ENCODE measurements at regions not wholly inside any gene's neighbourhood (a gene's known extent, or its start where the extent isn't known, plus 50 kb on each side); places are given as distances from the start of the nearest gene placed in this dataset.
"Not testable (repeated sequence)": the region's sequence is repeated elsewhere in the genome, so short reads cannot be mapped to it uniquely, and the experiment has no call there.

DNA sequence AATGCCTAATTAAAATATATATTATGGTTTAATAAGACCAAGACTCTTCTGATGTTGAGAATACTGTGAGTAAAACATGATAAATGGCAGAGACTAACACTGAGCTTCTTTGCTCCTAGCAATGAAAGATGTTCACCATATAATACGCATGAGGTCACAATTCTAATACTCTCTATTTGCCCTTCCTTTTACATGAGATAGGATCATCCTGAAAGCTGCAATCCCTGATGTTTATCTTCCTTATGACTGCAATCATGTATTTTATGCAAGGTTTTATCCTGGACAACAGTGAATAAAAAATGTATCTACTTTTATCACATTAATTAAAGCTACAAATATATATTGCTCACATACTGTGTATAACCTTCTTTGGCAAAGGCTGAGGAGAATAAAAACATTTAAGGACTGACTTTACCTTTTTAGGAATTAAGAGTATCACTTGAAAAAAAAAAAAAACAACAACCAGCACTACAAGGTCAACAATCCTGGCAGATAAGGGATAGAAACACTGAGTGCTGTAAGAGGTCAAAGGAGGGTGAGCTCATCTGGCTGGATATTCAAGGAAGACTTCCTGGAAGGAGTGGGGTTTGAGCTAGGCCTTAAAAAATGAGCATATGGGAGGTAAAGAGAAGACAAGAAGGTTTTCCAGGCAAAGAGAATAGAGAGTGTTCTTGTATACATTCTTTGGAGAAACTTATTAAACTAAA lies 99.9 kb downstream of the AREG start:
- DNase-seq (ENCODE audit: low read depth in 1 of 2, low spot score in 1 of 2): no peak

DNA sequence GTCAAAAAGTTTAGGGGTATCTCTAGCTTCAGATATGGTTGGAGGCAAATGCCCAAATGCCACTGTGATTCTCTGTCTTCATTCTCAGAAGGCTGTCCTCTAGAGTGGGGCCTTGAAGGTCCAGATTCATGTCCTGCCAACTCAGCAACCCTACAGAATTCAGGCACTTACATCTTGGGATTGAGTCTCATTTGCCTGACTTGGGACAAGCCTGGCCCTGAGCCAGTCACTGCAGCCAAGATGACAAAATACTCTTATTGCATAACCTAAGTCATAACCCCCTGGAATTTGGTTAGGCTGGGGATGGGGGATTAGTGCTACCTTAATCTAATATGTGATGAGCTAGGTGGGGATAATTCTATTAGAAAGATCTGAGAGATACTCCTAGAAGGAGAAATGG lies 100.5 kb downstream of the AREG start:
- DNase-seq (ENCODE audit: low read depth in 1 of 2, low spot score in 1 of 2): no peak

DNA sequence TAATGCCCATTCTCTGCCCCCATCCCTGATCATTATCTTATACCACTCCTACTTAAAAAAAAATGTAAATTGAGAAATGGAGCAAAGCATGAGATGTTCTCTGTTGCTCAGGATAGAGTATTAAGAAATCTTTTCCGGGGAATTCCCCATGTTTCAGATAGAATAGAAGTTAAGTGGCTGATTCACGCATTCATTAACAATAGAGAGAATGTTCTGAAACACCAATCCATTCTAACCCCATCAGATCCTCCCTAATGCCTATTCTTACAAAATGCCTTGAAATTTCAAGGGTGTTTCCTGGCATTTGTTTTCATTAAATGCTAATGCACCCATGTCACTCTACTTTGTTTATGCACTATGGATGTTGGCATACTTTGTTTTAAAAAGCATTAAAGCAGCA lies 101.1 kb downstream of the AREG start:
- no peak for DNase-seq (ENCODE audit: low read depth in 1 of 2, low spot score in 1 of 2)

DNA sequence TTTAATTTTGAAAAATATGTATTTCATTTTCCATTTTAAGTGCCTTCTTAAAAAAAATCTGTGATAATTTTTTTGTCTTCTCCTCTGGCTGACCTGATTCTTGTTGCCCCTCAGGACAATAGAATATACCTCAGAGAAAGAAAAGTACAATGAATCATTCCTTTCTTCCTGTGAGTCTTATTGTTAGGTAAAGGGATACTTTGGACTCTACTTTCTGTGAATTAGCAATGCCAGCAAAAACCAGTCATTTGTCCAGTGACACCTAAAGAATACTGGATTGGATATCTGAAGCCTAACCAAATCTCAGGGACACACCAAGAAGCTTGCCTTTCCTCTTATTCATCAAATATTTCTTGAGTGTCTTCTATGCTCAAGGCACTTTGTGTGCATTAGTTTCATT lies 102.1 kb downstream of the AREG start:
- no peak for DNase-seq (ENCODE audit: low read depth in 1 of 2, low spot score in 1 of 2)

DNA sequence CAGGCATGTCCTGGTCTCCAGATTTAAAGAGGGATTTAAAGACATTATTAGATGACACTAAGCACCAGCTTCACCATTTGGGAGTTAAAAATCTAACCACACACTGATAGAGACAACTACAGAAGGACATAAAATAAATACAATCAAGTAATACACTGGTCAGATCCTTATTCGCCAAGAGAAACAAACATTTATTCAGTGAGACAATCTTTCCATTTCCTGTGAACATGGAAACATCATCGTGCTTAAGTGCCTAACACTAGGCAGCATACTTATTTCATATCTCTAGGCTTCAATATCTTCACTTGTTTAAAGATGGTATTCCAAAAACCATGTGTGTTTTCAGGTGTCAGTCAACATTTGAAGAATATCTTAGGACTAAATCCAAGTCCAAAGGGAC lies 103.6 kb downstream of the AREG start:
- DNase-seq (ENCODE audit: low read depth in 1 of 2, low spot score in 1 of 2): no peak

DNA sequence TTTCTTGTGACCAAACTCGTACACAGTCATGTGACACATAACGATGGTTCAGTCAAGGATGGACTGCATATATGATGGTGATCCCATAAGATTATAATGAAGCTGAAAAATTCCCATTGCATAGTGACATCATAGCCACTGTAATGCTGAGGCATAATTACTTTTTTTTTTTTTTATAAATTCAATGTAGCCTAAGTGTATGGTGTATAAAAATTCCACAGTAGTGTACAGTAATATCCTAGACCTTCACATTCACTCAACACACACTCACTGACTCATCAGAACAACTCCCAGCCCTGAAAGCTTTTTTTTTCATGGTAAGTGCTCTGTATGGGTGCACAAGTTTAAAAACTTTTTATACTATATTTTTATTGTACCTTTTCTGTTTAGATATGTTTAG lies 105.0 kb downstream of the AREG start:
- no peak for DNase-seq (ENCODE audit: low read depth in 1 of 2, low spot score in 1 of 2)

DNA sequence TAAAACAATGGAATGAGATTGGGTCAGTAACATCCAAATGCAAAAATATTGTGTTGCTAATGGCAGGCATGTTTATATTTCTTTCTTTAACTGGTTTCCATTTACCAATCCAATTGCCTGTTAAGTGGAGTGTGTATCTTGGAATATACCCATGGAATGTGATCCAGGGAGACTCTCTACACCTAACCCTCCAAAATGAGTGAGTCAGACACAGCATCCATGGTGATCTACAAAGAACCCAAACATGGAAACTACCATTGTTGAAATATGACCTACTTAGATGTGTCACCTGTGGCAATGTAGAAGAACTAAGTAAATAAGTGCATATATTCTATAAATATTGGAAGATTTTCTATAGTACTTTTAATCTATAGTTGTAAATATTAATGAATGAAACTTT lies 110.3 kb downstream of the AREG start:
- DNase-seq (ENCODE audit: low read depth in 1 of 2, low spot score in 1 of 2): no peak

DNA sequence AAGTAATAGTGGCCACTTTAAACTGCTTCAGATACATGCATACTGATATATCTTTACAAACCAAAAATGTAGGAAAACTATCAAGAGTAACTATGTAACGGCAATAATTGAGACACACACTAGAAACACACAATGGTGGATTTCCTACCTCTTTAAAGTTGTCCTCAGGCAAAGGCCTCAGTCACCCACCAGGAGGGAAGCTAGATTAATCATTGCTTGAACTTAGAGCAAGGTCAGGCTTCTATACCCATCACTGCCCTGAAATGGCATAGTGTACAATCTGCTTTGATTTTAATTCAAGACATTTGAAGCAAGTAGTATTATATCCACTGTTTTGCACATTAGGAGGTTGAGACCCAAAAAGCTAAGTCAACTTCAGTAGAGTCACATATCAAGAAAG lies 110.9 kb downstream of the AREG start:
- DNase-seq (ENCODE audit: low read depth in 1 of 2, low spot score in 1 of 2): no peak

DNA sequence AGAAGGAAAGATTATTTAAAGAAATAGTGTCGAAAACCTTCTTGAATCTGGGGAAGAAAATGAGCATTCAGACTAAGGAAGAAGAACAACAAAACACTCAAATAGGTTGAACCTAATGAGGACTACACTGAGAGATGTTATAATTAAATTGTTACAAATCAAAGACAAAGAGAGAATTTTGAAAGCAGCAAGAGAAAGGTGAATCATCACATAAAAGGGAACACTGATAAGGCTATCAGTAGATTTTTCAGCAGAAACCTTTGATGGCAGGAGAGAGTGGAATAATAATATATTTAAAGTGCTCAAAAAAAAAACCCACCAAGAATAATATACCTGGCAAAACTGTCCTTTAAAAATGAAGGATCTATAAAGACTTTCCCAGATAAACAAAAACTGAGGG lies 114.9 kb downstream of the AREG start:
- DNase-seq (ENCODE audit: low read depth in 1 of 2, low spot score in 1 of 2): no peak

DNA sequence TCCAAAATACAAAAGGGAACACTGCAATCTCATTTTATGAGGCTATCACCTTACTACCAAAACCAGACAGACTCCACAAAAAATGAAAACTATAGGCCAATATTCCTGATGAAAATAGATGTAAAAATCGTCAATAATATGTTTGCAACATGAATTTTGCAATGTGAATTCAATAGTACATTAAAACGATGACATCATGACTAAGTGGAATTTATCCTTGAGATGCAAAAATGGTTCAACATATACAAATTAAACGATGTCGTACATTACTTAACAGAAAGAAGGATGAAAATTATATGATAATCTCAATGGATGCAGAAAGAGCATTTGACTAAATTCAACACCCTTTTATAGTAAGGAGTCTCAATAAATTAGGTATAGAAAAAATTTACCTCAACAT lies 123.0 kb downstream of the AREG start:
- DNase-seq (ENCODE audit: low read depth in 1 of 2, low spot score in 1 of 2): no peak

DNA sequence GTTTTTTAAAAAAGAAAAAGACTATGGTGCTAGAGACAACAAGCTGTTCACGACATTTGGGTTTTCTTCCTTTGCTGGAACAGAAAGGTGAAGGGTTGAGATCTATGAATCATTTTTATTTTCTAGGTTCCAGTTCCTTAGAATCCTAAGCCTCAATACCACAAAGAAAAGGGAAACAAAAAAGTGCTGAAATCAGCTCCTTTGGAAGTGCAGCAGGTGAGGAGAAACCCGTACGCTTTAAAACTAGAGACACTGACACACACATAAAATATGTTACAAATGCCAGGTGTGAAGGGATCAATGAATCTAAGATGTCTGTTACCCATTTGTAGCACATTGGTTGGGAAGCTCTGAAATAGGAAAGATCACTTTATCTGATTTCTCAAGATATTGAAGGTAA lies 125.2 kb downstream of the AREG start:
- no peak for DNase-seq (ENCODE audit: low read depth in 1 of 2, low spot score in 1 of 2)

DNA sequence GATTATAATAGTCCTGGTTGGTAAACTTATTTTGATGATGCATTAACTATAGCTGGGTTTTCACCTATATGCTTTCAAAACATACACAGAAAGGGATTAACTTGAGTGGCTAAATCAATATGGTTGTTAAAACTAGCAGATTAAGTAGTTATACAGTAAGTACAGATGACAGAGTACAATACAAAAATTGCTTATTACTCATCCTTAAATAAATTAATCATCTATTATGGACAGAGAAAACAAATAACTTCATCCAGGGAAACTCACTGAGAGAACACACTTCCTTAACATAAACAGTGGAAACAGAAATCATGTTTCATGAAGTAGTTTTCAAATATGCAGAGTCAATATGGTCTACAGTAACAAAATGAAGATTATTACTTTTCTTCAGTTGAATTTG lies 133.4 kb downstream of the AREG start:
- DNase-seq (ENCODE audit: low read depth in 1 of 2, low spot score in 1 of 2): no peak

DNA sequence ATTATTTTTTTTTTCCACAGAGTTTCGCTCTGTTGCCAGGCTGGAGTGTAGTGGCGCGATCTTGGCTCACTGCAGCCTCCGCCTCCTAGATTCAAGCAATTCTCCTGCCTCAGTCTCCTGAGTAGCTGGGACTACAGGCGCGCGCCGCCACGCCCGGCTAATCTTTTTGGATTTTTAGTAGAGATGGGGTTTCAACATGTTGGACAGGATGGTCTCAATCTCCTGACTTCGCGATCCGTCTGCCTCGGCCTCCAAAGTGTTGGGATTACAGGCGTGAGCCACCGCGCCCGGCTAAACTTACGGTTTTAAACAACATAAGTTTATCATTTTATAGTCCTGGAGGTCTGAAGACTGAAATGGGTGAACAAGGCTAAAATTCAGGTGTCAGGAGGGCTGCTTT lies 133.9 kb downstream of the AREG start:
- not testable (repeated sequence) for DNase-seq (ENCODE audit: low read depth in 1 of 2, low spot score in 1 of 2)

DNA sequence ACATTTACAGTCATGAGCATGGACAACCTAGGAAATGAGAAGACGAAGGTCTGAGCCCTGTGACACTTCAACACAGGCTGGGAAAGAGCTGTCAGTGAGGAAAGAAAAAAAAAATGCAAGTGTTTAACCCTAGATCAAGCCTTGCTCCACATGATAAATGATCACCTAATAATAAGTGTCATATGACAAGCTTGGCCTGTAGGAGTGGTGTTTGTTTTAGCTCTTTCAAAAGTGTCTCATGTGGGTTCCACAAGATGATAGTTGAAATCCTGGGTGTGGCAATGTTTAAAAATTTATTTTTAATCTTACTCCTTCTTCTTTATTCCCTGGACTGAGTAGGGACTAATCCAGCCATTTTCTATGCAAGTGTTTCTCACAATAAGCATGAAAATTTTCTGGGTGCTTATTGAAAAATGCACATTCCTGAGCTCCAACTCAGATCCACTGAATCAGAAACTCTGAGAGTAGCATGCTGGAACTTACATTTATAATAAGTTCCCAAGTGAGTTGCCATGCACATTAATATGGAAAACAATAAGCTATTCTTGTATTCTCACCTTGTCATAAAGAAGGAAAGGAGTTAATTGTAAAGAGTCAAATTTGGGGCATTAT lies 138.3 kb downstream of the AREG start:
- DNase-seq (ENCODE audit: low read depth in 1 of 2, low spot score in 1 of 2): no peak

DNA sequence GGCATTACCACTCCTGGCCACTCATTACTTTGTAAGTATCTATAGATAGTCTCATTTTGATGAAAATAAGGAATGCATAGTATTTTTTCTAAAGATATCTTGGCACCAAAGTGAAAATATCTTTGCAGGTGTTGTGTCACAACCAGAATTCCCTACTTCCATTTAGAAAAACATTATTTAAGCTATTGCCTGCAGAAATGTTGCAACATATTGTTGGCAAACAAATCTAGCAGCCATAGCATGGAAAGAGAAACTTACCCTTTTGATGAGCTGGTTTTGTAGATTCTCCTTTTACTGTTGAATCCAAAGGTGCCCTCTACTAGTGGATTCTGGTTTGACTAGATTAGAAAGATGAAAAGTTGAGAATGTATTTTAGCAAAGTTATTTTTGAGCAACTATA lies 138.8 kb downstream of the AREG start:
- no peak for DNase-seq (ENCODE audit: low read depth in 1 of 2, low spot score in 1 of 2)

DNA sequence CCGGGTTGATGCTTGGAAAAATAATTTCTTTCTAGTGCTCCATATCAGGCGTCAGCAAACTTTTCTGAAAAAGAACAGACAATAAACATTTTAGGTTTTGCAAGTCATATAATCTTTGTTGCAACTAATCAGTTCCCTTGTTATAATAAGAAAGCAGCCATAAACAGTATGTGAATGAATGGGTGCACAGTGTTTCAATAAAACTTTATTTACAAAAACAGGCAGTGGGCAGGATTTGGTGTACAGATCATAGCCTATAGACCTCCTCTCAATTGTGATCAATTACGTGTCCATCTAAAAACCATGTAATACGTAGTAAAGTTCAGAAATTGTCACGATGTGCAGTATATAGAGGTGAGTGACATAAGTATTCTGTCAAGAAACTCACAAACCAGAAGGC lies 143.4 kb downstream of the AREG start:
- no peak for DNase-seq (ENCODE audit: low read depth in 1 of 2, low spot score in 1 of 2)

DNA sequence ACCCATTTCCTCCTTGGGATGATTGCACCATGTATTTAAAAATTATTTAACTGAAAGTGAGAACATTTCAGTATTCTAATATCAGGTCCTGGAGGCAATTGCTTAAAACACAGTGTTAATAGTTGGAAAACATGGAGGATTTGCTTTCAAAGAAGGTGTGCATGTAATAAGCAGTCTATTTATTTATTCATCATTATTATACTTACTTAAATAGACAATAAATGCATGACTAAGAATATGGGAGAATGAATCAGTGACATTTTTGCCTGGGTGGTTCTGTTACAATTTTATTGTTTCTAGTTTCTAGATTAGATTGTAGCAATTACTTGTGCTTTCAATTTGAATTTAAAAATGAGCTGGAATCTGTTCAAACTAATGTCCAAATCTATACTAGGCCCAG lies 145.5 kb downstream of the AREG start:
- no peak for DNase-seq (ENCODE audit: low read depth in 1 of 2, low spot score in 1 of 2)

DNA sequence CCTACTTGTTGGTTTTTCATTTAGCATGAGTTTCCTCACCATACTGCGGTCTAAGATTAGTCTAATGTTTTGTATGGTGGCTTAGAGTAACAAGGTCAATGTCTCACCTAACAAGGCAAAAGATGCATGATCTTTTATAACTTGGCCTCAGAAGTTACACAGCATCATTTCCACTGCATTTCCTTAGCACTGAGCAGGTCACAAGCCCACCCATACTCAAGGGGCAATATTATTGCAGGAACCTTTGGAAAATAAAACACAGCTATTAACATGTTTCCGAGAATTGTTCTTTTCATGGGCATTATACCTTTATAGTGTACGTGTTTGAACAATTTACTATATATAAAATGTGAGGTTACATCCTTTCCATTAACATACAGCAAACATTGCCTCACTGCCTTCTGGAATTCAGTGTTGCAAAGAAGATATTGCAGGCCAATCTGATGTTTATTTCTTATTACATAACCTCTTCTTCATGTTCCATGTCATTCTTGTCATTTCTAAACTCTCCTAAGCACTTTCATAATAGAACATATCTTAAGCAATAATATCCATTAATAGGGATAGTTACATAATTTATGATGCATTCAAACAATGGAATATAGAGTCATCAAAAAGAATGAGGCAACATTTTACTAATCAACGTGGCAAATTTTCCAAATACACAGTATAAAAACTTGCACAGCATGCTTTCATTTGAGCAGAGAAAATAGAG lies 153.8 kb downstream of the AREG start:
- no peak for DNase-seq (ENCODE audit: low read depth in 1 of 2, low spot score in 1 of 2)

DNA sequence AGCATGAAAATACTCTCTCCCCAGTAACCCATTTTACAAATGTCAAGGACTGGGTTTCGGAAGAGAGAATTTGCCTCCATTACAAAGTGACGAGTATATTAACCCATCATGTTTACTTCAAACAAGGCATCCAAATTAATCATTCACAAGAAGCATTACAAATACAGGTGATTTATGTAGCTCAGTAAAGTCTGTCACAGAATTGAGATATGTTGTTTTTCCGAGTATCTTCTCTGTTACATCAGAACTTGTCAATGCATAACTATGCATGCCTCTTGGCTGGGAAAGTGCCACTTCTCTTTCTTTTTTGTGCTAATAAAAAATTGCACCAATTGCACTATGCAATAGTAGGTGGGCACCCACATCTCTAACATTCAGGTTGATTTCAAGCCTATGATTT lies 158.2 kb downstream of the AREG start:
- DNase-seq (ENCODE audit: low read depth in 1 of 2, low spot score in 1 of 2): no peak

DNA sequence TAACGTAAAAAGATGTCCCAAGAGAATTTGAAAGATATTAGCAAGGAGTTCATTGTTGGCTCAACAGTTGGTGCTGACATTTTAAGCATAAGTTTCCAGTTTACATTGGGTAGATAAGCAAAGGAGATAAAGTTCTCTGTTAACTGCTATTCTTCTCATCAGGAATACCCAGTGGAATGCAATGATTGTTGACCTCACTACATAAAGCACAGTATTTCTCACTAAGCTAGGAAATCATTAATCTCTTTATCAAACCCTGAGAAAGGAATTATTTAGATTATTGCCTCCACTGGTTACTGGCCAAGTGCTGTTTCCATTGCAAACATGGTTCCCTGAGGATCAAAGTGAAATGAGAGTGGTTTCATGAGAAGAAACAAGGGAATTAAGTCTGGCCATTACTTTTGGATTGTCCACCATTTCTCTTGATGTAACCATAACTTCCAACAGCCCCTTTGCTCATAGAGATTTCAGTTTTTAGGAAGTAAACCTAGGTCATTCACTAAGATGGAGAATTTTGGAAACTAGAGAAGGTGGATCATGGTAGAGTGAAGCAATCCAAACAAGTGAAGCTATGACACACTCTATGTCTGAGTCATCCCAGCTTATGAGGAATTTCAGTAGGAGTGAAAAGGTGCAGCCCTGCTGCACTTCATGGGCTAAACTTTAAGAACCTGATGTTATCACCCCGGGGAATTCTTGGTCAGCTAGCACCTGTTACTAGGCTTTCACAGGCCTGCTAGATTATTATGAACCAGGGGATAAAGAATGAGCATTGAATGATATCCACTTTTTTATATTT lies 163.4 kb downstream of the AREG start:
- DNase-seq (ENCODE audit: low read depth in 1 of 2, low spot score in 1 of 2): no peak

DNA sequence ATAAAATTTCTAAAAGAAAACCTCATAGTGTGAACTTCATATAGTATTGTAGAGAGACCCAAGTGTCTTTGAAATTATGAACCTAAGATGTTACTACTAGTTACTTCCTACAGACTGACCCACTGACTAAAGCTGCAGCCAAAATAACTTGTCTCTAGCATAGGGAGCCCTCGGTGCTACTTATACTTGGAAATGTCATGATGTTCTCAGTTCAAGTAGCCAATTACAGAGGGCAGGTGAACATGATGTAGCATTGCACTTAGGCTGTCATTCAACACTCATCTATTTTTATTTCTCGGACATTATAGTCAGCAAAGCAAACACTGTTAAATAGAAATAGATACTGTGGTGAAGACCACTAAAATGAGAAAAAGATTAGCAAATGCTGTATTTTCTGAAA lies 165.6 kb downstream of the AREG start:
- DNase-seq (ENCODE audit: low read depth in 1 of 2, low spot score in 1 of 2): no peak

DNA sequence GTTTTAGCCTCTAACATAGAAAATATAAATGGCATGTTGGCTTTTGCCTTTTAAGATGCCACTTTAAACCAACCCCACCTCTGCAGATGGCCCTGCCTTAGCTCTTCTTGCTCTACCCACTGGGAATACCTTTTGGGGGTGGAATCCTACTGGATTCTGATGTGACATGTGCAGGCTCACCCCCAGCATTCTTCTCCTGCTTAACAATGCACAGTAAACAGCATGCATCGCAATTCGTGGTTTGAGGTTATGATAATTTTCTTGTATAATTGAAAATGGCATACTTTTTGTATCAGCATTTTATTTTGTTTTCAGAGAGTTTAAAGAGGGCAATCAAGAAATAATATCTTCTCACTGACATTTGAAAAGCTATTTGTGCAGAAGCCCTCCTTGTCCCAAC lies 167.9 kb downstream of the AREG start:
- no peak for DNase-seq (ENCODE audit: low read depth in 1 of 2, low spot score in 1 of 2)

Data from activated T-helper 1 cell treated with anti-CD3 and anti-CD28 coated beads, Interleukin-2, amount 50 U/mL, for 16 hours (primary cell).